K562 (cell line): ENCODE measurements at regions not wholly inside any gene's neighbourhood (a gene's known extent, or its start where the extent isn't known, plus 50 kb on each side); places are given as distances from the start of the nearest gene placed in this dataset.

Experiments
- ATAC-seq: fragments of 200-7000 bp; cut with Tn5 transposase; 3 replicates; pipeline ENCODE4 v1.9.1; 2020; ENCODE audit warnings: moderate library complexity
- BruUV-seq: library from RNA; stranded (reverse); fragments of 400-500 nt; replicated peaks from 2 replicates; lab custom pipeline; 2021; lab: Mats Ljungman, UMichigan
- CTCF ChIA-PET: fragments of 300-600 bp; formaldehyde crosslinking; extraction: SDS; loops from one replicate; lab custom pipeline; 2021; ENCODE audit warnings: low intra/inter-chr PET ratio; lab: Yijun Ruan, JAX
- POLR2A ChIA-PET: fragments of 300-600, 350-650 bp; sonication (Branson Sonifier 250); formaldehyde crosslinking; extraction: SDS; loops from one replicate; lab custom pipeline; 2021; ENCODE audit warnings: antibody characterized with exemption, inconsistent platforms; lab: Yijun Ruan, JAX
- DNase-seq, 4 experiments: peaks; one replicate each; pipeline versions ENCODE4 v3.0.0 to v3.0.0-alpha.2; 2011 to 2018; ENCODE audit warnings: low spot score in 3 of 4, mixed read lengths in 3 of 4; ENCODE audit errors: extremely low read depth in 1 of 4
- FAIRE-seq: peaks from 2 replicates; lab custom pipeline; 2011; peaks lifted over from hg19 to GRCh38; lab: Jason Lieb, UNC
- H2AFZ ChIP-seq: 2 replicates; pipeline ENCODE4 v1.6.0; 2011; ENCODE audit warnings: low read depth, low read length, control low read depth, inconsistent platforms
- H3K27ac ChIP-seq: fragments of 200-600 bp; 3 replicates; pipeline ENCODE4 v1.8.0; 2011; ENCODE audit warnings: low read depth, mild to moderate bottlenecking, control low read depth, inconsistent platforms, low read length, moderate library complexity, mixed read lengths; ENCODE audit errors: extremely low read depth
- H3K27me3 ChIP-seq, 2 experiments: fragments of 300-600 bp in 1 of 2; 2 replicates in 1 of 2; 3 replicates in 1 of 2; pipeline versions ENCODE4 v1.6.0 to v1.8.0; 2011; ENCODE audit warnings: inconsistent platforms in 2 of 2, low read length in 2 of 2, mild to moderate bottlenecking in 1 of 2, mixed read lengths in 1 of 2, moderate library complexity in 1 of 2; ENCODE audit not compliant: control insufficient read depth in 2 of 2, insufficient read depth in 2 of 2
- H3K36me3 ChIP-seq: fragments of 300-600 bp; 3 replicates; pipeline ENCODE4 v1.8.0; 2011; ENCODE audit warnings: mild to moderate bottlenecking, low read length, inconsistent platforms; ENCODE audit not compliant: control insufficient read depth, insufficient read depth
- H3K4me1 ChIP-seq, 2 experiments: fragments of 200-600 bp in 1 of 2; replicated peaks in 1 of 2; 2 replicates in 1 of 2; 3 replicates in 1 of 2; pipeline versions ENCODE4 v1.5.1 to v1.8.0; 2011; ENCODE audit warnings: inconsistent platforms in 2 of 2, low read length in 2 of 2, mild to moderate bottlenecking in 1 of 2, mixed read lengths in 1 of 2, moderate library complexity in 1 of 2; ENCODE audit not compliant: control insufficient read depth in 2 of 2, insufficient read depth in 2 of 2
- H3K4me2 ChIP-seq: 2 replicates; pipeline ENCODE4 v1.6.1; 2011; ENCODE audit warnings: low read length, control low read depth, inconsistent platforms, mixed read lengths; ENCODE audit not compliant: insufficient read depth
- H3K4me3 ChIP-seq: fragments of 200-600 bp; sonication (generic), shearing (Covaris generic); 2 replicates; pipeline ENCODE4 v1.5.1; 2016; ENCODE audit warnings: control low read depth, inconsistent platforms
- H3K79me2 ChIP-seq: fragments of 200-600 bp; 3 replicates; pipeline ENCODE4 v1.8.0; 2011; ENCODE audit warnings: low read length, inconsistent platforms; ENCODE audit not compliant: control insufficient read depth, insufficient read depth
- H3K9ac ChIP-seq, 2 experiments: 2 replicates each; pipeline versions ENCODE4 v1.6.0 to v1.6.1; 2011; ENCODE audit warnings: low read depth in 2 of 2, low read length in 2 of 2, control low read depth in 1 of 2, inconsistent platforms in 1 of 2, mild to moderate bottlenecking in 1 of 2, mixed read lengths in 1 of 2; ENCODE audit not compliant: insufficient read depth in 1 of 2
- H3K9me1 ChIP-seq: one replicate; pipeline ENCODE4 v1.6.0; 2011; ENCODE audit warnings: inconsistent platforms, mild to moderate bottlenecking, low read length, moderate library complexity; ENCODE audit not compliant: control insufficient read depth, insufficient read depth
- H3K9me3 ChIP-seq: replicated peaks from 2 replicates; pipeline ENCODE4 v1.5.1; 2011; ENCODE audit warnings: low read depth, low read length, inconsistent platforms; ENCODE audit not compliant: control insufficient read depth, insufficient read depth
- H4K20me1 ChIP-seq: replicated peaks from 2 replicates; pipeline ENCODE4 v1.6.1; 2011; ENCODE audit warnings: low read length, inconsistent platforms, mixed read lengths; ENCODE audit not compliant: control insufficient read depth, insufficient read depth
- CC2D1A ChIP-seq: fragments of 450-650 bp; IDR thresholded peaks from 2 replicates; pipeline ENCODE4 v1.6.1; 2017; ENCODE audit warnings: mild to moderate bottlenecking
- CCAR2 ChIP-seq: fragments of 200-400 bp; formaldehyde crosslinking; IDR thresholded peaks from 2 replicates; pipeline ENCODE4 v1.6.1; 2017; ENCODE audit warnings: mild to moderate bottlenecking, low read depth, low read length
- CREM ChIP-seq: IDR thresholded peaks from 2 replicates; pipeline ENCODE4 v1.6.1; 2014; ENCODE audit warnings: antibody characterized with exemption, low read depth
- FOSL1 ChIP-seq: fragments of 200-800 bp; sonication (Bioruptor generic); conservative IDR thresholded peaks from 2 replicates; pipeline ENCODE4 v1.6.1; 2016; ENCODE audit warnings: missing genetic modification characterization, missing compliant biosample characterization
- L3MBTL2 ChIP-seq: fragments of 450-650 bp; IDR thresholded peaks from 2 replicates; pipeline ENCODE4 v1.6.1; 2016; ENCODE audit warnings: mild to moderate bottlenecking, moderate library complexity
- NBN ChIP-seq: fragments of 450-650 bp; IDR thresholded peaks from 2 replicates; pipeline ENCODE4 v1.6.1; 2016; ENCODE audit warnings: low read depth, mild to moderate bottlenecking
- NCOA6 ChIP-seq: fragments of 450-650 bp; IDR thresholded peaks from 2 replicates; pipeline ENCODE4 v1.6.1; 2017; ENCODE audit warnings: mild to moderate bottlenecking
- POLR3A ChIP-seq: IDR thresholded peaks from 2 replicates; pipeline ENCODE4 v1.6.1; 2011; ENCODE audit warnings: borderline replicate concordance, mild to moderate bottlenecking, moderate library complexity; ENCODE audit not compliant: insufficient read length, insufficient read depth; ENCODE audit errors: extremely low read depth
- SMARCB1 ChIP-seq: IDR thresholded peaks from 2 replicates; pipeline ENCODE4 v1.6.1; 2011; ENCODE audit warnings: improper control_type of control experiment, low read depth; ENCODE audit not compliant: insufficient read length
- TEAD4 ChIP-seq, 2 experiments: sonication (generic) in 1 of 2; formaldehyde crosslinking in 1 of 2; IDR thresholded peaks; 2 replicates each; pipeline versions ENCODE4 v1.6.1 to v1.8.0; 2012 to 2022; ENCODE audit warnings: borderline replicate concordance in 1 of 2, inconsistent platforms in 1 of 2, low read length in 1 of 2, mild to moderate bottlenecking in 1 of 2, missing genetic modification reagents in 1 of 2
- ZNF143 ChIP-seq: sonication (generic); formaldehyde crosslinking; IDR thresholded peaks from 2 replicates; pipeline ENCODE4 v1.9.0; 2022; ENCODE audit warnings: mild to moderate bottlenecking, missing genetic modification reagents
- ZNF274 ChIP-seq: IDR thresholded peaks from 2 replicates; pipeline ENCODE4 v1.6.1; 2011; ENCODE audit warnings: low read depth, mild to moderate bottlenecking, low read length, moderate library complexity, borderline replicate concordance
- ZNF354B ChIP-seq: fragments of 250-450 bp; sonication (Bioruptor Pico); IDR thresholded peaks from 2 replicates; pipeline ENCODE4 v1.4.0; 2020
- ZNF764 ChIP-seq: fragments of 250-450 bp; sonication (Bioruptor Pico); IDR thresholded peaks from 2 replicates; pipeline ENCODE4 v1.4.0; 2020; ENCODE audit warnings: low read depth, mild to moderate bottlenecking, moderate library complexity
- WGBS: fragments of 100-300 bp; shearing (Covaris generic); methylation state at CpG from one replicate; pipeline ENCODE4 v1.1.6; 2016; ENCODE audit warnings: low coverage, mixed read lengths; ENCODE audit not compliant: insufficient coverage; ENCODE audit errors: missing lambda C conversion rate; 5-methylcytosine and 5-hydroxymethylcytosine counted together
- in situ Hi-C: fragments of 300-500 bp; cut with MboI; formaldehyde crosslinking; loops from 4 replicates; pipeline ENCODE4 v1.15.0; 2018; ENCODE audit warnings: inconsistent platforms, mixed read lengths
- intact Hi-C: fragments of 100-400 bp; cut with micrococcal nuclease; formaldehyde crosslinking; loops from 2 replicates; pipeline ENCODE4 v1.14.2; 2022
- TF ChIP-seq, protein P1 (sequence below): fragments of 250-450 bp; sonication (Bioruptor Pico); IDR thresholded peaks from 2 replicates; pipeline ENCODE4 v1.5.0; 2022; ENCODE audit warnings: mild to moderate bottlenecking
- TF ChIP-seq, protein P2 (sequence below): fragments of 250-450 bp; sonication (Bioruptor Pico); IDR thresholded peaks from 2 replicates; pipeline ENCODE4 v1.9.0; 2021; ENCODE audit warnings: mild to moderate bottlenecking
- TF ChIP-seq, protein P3 (sequence below): fragments of 450-650 bp; IDR thresholded peaks from 2 replicates; pipeline ENCODE4 v1.6.1; 2017; ENCODE audit warnings: antibody characterized with exemption

DNA sequence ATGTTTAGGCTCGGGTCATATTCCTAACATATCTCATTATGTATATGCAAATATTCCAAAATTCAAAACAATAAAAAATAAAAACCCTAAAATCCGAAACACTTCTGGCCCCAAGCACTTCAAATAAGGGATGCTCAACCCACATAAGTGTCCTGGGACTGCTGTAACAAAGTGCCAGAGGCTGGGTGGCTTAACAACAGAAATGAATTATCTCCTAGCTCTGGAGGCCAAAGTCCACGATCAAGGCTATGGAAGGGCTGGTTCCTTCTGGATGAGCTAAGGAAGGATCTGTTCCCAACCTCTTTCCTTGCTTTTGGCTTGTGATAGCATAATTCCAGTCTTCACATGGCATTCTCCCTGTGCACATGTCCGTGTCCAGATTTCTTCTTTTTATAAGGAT lies 181.6 kb upstream of the NFE2L3 start:
- DNase-seq (no peak), ATAC-seq (no peak), FAIRE-seq (no peak)
- no peak overlapping the region for H2AFZ ChIP-seq
- H3K79me2 ChIP-seq, result no peaks in the 10 kb centered on the region
- no peaks in the 10 kb centered on the region; a peak in 1 of 5 replicates for H3K4me1 ChIP-seq
- H3K36me3 ChIP-seq, result no peaks in the 10 kb centered on the region
- H3K4me3 ChIP-seq, result no peak overlapping the region
- BruUV-seq, result no TSS peak
- no peaks in the 10 kb centered on the region for H4K20me1 ChIP-seq
- H3K9me3 ChIP-seq, result no peaks in the 10 kb centered on the region
- no peak overlapping the region for H3K9ac ChIP-seq
- no peaks in the 10 kb centered on the region for H3K9me1 ChIP-seq
- CTCF ChIA-PET, result no interaction called here
- peaks cover 13 to 32% of the 10 kb centered on the region in 2 experiments; a peak in 4 of 5 replicates for H3K27me3 ChIP-seq
- POLR2A ChIA-PET, result no interaction called here
- in situ Hi-C loops, result no loop called here
- WGBS, result under 1% methylated on average over 4 of the region's 4 CpGs
- H3K27ac ChIP-seq, result no peak overlapping the region
- no peak overlapping the region for H3K4me2 ChIP-seq
- intact Hi-C loops, result no loop called here
- TF ChIP-seq FOSL1 (tag) (no peak), TEAD4 (IDR thresholded peaks at IDR 0.05; ENCODE audit: low read length) (no peak), TEAD4 (CRISPR knock-in tag; IDR thresholded peaks at IDR 0.05; ENCODE audit: borderline replicate concordance) (no peak), CCAR2 (no peak), ZNF143 (CRISPR knock-in tag) (no peak), SMARCB1 (no peak), CC2D1A (no peak), ZNF354B (CRISPR knock-in tag) (no peak), CREM (no peak), ZNF274 (no peak), ZNF764 (CRISPR knock-in tag) (no peak), L3MBTL2 (no peak), NCOA6 (no peak), NBN (no peak), POLR3A (no peak)
- TF ChIP-seq, protein P1, sequence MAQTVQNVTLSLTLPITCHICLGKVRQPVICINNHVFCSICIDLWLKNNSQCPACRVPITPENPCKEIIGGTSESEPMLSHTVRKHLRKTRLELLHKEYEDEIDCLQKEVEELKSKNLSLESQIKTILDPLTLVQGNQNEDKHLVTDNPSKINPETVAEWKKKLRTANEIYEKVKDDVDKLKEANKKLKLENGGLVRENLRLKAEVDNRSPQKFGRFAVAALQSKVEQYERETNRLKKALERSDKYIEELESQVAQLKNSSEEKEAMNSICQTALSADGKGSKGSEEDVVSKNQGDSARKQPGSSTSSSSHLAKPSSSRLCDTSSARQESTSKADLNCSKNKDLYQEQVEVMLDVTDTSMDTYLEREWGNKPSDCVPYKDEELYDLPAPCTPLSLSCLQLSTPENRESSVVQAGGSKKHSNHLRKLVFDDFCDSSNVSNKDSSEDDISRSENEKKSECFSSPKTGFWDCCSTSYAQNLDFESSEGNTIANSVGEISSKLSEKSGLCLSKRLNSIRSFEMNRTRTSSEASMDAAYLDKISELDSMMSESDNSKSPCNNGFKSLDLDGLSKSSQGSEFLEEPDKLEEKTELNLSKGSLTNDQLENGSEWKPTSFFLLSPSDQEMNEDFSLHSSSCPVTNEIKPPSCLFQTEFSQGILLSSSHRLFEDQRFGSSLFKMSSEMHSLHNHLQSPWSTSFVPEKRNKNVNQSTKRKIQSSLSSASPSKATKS (CRISPR knock-in tag), result no peak
- TF ChIP-seq, protein P2, sequence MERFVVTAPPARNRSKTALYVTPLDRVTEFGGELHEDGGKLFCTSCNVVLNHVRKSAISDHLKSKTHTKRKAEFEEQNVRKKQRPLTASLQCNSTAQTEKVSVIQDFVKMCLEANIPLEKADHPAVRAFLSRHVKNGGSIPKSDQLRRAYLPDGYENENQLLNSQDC (CRISPR knock-in tag), result no peak
- TF ChIP-seq, protein P3, sequence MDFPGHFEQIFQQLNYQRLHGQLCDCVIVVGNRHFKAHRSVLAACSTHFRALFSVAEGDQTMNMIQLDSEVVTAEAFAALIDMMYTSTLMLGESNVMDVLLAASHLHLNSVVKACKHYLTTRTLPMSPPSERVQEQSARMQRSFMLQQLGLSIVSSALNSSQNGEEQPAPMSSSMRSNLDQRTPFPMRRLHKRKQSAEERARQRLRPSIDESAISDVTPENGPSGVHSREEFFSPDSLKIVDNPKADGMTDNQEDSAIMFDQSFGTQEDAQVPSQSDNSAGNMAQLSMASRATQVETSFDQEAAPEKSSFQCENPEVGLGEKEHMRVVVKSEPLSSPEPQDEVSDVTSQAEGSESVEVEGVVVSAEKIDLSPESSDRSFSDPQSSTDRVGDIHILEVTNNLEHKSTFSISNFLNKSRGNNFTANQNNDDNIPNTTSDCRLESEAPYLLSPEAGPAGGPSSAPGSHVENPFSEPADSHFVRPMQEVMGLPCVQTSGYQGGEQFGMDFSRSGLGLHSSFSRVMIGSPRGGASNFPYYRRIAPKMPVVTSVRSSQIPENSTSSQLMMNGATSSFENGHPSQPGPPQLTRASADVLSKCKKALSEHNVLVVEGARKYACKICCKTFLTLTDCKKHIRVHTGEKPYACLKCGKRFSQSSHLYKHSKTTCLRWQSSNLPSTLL, result no peak
